CD4-positive, alpha-beta T cell treated with Interleukin-15 for 4 hours (primary cell): ENCODE measurements at regions not wholly inside any gene's neighbourhood (a gene's known extent, or its start where the extent isn't known, plus 50 kb on each side); places are given as distances from the start of the nearest gene placed in this dataset.
"Not testable (repeated sequence)": the region's sequence is repeated elsewhere in the genome, so short reads cannot be mapped to it uniquely, and the experiment has no call there.

Source experiments
- DNase-seq: peaks from one replicate; pipeline ENCODE4 v3.0.0-alpha.2; 2020; ENCODE audit warnings: low spot score

DNA sequence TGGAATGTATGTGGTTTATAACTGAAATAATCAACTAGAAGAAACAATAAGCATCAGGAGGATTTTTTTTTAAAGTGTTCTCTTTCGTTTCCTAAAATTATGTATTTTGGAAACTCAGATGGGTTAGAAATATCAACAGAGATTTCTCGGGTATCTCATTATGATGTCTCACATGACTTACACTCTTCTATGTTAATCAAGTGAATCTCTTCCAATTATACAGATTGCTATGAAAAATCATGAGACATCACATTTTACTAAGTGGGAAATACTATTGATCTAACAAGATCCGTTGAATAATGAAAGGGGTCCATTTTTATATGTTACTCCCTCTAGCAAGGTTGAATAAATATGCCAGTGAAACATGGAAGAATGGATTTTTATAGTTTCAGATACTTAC, 54.7 kb upstream of the NRIP1 start:
- no peak for DNase-seq

DNA sequence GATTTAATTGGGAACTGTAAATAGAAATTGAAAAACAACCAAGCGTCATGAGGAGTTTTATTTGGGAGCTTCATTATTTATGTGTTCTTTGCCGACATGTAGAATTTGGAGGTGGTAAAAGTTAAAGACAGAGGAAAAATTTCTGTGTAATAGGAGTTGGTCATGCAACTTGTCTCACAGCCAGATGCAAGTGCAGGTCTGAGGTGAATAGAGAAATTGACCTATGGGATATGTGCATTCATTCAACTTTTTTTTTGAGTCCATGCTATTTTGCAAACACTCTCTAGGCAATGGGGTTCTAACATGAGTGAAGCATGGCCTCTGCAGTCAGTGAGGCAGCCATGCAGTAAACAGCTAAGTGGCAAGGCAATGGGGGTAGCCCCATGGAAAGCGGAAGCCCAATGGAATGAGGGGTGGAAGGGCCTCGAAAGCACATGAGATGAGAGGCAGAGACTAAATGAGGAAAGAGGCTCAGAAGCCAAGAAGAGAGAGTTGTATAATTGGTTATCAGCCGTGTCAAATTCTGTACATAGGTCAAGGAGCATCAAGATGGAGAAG, 56.4 kb upstream of the NRIP1 start:
- DNase-seq = no peak

- DNase-seq = no peak
Measured at GRCh38 chr21:15121655-15122120, 56.9 kb upstream of the NRIP1 start.

DNA sequence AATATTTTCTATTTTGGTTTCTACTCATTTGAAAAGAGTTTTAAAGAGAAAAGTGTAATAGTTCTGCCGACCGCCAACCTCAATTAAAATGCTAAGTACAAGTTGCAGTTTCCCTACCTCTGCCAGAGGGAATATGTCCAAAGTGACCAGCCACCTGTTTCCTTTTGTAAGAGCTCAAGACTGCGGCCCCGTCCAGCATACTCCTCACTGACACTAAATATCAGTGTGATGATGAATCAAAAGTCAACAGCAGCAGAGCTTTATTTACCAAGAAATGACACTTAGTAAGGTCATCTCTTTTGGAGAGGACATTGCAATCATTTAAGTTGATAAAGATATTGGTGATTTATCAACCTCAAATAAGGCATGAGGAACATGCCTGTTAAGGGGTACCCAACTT, 57.4 kb upstream of the NRIP1 start:
- no peak for DNase-seq

DNA sequence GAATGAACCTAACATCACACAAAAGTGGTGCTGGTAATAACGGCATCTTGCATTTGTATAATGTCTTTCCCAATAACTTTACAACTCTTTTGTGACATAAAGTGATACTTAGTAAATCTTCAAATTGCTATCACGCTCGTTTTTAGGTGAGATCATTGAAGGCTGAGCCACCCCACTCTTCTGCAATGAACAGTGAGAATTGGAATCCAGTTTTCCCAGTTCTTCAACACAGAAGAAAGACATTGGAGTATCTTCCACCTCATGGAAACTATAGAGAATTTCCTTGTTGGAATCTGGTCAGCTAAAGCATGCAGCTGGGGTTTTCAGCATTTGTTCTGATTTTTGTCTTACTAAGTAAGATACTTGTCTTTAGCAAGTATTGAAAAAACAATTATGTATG, 59.9 kb upstream of the NRIP1 start:
- no peak for DNase-seq

DNA sequence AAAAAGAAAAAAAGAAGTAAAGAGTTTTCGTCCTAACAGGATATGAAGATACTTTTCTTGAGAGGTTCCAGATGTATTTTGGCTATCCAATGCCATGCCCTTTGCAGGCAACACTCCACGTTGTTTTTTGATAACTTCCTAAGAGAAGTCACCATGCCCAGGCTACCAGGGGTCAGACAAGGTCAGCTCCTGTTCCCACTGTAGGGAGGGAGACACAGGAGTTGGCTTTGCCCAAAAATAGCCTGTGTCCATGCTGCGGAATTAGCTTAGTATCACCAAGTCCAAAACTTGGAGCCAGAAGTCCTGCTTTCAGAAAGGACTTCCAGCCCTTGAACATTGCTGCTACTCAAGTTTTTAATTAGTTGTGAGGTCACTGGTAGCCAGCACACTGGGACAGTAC, 62.1 kb upstream of the NRIP1 start:
- no peak for DNase-seq

GRCh38 chr21:15127437-15127836, 62.6 kb upstream of the NRIP1 start:
- DNase-seq = no peak

GRCh38 chr21:15128267-15128666, 63.5 kb upstream of the NRIP1 start:
- DNase-seq = no peak

- not testable (repeated sequence) for DNase-seq
Measured at GRCh38 chr21:15128714-15129113, 63.9 kb upstream of the NRIP1 start.

GRCh38 chr21:15130326-15130725, 65.5 kb upstream of the NRIP1 start:
- DNase-seq = no peak

DNA sequence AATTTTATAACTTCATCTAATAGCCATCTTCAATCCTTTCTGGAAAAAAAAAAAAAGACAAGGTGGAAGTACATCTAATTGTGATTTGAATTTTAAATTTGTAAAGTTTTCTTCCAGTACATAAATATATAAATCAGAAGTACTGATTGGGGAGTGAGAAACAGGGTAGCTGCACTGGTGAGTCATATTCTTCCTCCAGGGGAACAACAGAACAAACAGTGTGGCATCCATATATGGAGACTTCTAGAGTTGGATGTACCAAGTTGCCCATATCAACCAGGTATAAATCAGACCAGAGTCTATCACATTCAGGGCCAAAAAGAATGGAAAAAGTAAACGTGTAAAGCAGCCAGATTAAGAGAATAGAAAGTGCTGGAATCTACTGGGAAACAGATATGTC, 66.0 kb upstream of the NRIP1 start:
- DNase-seq = no peak

GRCh38 chr21:15132781-15133180, 68.0 kb upstream of the NRIP1 start:
- DNase-seq = no peak

- no peak for DNase-seq
Measured at GRCh38 chr21:15134701-15135470, 70.1 kb upstream of the NRIP1 start.

DNA sequence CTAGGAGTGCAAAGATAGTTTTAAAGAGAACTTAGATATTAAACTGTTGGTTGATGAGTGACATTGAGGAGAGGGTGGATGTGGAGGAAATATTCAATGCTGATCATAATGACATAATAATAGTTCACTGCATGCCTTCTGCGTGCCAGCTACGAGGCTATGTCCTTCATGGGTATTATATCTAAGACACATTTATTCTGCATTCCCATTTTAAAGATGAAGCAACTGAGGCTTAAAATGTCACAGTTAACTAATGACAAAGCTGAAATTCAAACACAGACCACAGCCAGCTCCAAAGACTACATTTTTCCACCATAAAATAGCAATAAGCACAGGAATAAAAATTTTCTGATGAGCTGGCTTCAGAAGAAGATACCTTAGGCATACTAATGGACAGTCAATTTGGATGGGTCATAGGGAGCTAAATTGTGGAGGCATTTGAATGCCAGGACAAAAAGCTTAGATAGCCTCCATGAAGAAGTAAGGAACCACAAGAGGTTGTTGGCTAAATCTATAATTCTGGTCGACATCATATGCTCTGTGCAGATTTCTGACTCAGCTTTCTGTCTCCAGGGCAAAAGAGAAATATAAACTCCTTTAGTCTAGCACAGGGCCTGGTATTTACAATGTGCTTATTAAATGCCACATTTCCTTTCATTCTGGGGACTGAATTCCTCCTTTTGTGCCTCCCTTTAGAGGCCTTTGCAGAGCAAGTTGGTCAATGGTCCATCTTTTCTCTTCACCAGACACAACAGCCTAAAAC, 71.2 kb upstream of the NRIP1 start:
- DNase-seq = no peak

GRCh38 chr21:15138490-15138889, 73.7 kb upstream of the NRIP1 start:
- DNase-seq = no peak

DNA sequence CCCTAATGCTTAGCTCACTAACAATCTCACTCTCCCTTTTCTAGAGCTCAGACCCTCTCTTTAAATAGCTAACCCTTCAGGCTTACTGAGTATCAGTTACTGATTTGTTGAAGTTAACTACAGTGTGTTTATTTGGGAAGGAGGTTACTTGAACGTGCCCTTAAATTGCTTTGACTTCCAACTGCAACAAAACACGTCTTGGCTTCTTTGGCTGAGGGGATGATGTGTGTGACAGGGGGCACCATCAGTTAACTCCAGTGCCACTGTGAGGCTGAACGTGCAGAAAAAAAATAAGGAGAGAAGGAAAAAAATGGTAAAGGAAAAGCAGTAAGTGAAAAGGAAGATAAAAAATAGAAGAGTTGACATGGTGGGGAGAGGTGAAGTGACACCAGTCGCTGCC, 75.1 kb upstream of the NRIP1 start:
- DNase-seq = no peak

GRCh38 chr21:15140321-15141019, 75.7 kb upstream of the NRIP1 start:
- DNase-seq = no peak

- no peak for DNase-seq
Measured at GRCh38 chr21:15141261-15141970, 76.6 kb upstream of the NRIP1 start.

- no peak for DNase-seq
Measured at GRCh38 chr21:15144026-15144425, 79.2 kb upstream of the NRIP1 start.

GRCh38 chr21:15148437-15148836, 83.6 kb upstream of the NRIP1 start:
- no peak for DNase-seq

DNA sequence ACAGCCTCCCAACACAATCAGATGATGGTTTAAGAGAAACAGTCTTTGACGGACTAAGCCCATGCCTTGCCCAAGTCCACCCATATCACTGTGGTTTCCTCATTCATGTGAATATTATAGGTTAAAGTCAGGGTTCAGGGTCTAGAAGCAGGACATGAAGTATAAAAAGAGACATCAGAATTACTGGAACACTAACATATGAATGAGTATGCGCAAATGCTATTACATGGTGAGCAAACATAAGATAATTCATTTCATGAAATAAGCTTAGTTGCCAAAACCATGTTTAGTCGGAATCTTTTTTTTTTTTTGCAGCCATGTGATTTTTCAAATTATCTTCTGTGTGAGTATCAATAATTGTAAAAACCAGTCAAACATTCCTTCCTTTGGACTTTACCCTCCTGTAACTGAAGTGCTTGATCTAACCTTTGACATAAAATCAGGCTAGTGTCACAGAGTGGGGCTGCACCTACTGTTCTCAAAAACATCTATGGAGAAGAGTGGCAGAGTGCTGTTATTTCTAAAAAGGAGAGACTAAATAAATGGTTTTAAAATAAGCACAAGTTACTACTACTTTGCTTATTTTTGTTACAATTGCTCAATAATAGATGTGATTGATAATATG, 84.9 kb upstream of the NRIP1 start:
- no peak for DNase-seq
